ENCODE measurements at regions not wholly inside any gene's neighbourhood (a gene's known extent, or its start where the extent isn't known, plus 50 kb on each side); places are given as distances from the start of the nearest gene placed in this dataset.

GRCh38 chr4:111048316-111048715 lies 425.4 kb upstream of the PITX2 start:
- TF ChIP-seq, protein P1, sequence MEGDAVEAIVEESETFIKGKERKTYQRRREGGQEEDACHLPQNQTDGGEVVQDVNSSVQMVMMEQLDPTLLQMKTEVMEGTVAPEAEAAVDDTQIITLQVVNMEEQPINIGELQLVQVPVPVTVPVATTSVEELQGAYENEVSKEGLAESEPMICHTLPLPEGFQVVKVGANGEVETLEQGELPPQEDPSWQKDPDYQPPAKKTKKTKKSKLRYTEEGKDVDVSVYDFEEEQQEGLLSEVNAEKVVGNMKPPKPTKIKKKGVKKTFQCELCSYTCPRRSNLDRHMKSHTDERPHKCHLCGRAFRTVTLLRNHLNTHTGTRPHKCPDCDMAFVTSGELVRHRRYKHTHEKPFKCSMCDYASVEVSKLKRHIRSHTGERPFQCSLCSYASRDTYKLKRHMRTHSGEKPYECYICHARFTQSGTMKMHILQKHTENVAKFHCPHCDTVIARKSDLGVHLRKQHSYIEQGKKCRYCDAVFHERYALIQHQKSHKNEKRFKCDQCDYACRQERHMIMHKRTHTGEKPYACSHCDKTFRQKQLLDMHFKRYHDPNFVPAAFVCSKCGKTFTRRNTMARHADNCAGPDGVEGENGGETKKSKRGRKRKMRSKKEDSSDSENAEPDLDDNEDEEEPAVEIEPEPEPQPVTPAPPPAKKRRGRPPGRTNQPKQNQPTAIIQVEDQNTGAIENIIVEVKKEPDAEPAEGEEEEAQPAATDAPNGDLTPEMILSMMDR (IDR thresholded peaks at IDR 0.05; ENCODE audit: extremely low read depth in 1 of 2, insufficient read depth in 1 of 2, low read depth in 1 of 2, low read length in 2 of 2): no peak
- TF ChIP-seq EZH2 (IDR thresholded peaks at IDR 0.05; ENCODE audit: borderline replicate concordance, low read depth, low read length, severe bottlenecking) (no peak), POLR2A (IDR thresholded peaks at IDR 0.05; ENCODE audit: low read depth, low read length) (no peak), POLR2AphosphoS5 (IDR thresholded peaks at IDR 0.05; ENCODE audit: insufficient read depth, low read depth, low read length) (no peak), MAX (IDR thresholded peaks at IDR 0.05; ENCODE audit: insufficient read depth, insufficient read length) (no peak), FOS (IDR thresholded peaks at IDR 0.05; ENCODE audit: borderline replicate concordance, insufficient read depth, low read length) (no peak), JUN (IDR thresholded peaks at IDR 0.05; ENCODE audit: borderline replicate concordance, insufficient read depth, insufficient read length, low read depth) (no peak), MYC (IDR thresholded peaks at IDR 0.05; ENCODE audit: low read depth, low read length) (no peak)

Measured in endothelial cell of umbilical vein (primary cell).